ENCODE measurements at regions not wholly inside any gene's neighbourhood (a gene's known extent, or its start where the extent isn't known, plus 50 kb on each side); places are given as distances from the start of the nearest gene placed in this dataset.

DNA sequence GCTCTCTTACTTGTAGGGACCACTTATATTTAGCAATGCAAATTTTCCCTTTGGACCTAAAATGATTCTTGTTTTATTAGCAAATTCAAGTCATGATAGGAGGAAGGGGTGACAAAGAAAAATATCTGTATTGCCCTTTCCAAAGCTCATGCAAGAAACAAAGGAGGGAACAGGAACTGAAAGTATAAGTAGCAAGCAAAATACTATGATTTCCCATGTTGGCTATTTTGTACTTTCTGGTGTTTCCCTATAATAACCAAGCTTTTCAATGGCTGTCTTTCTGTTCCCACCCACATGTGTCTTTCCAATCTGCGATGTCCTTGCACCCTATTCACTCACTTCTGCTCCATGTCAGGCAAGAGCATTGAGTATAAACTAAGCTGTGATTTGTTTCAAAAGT, 279.7 kb downstream of the RNF144A start:
- TF ChIP-seq ZNF175 (CRISPR knock-in tag; IDR thresholded peaks at IDR 0.05; ENCODE audit: low read depth) (no peak), RNF2 (IDR thresholded peaks at IDR 0.05) (no peak), EHMT2 (IDR thresholded peaks at IDR 0.05) (no peak), ZNF217 (CRISPR knock-in tag; IDR thresholded peaks at IDR 0.05) (no peak)
- TF ChIP-seq, protein P1, sequence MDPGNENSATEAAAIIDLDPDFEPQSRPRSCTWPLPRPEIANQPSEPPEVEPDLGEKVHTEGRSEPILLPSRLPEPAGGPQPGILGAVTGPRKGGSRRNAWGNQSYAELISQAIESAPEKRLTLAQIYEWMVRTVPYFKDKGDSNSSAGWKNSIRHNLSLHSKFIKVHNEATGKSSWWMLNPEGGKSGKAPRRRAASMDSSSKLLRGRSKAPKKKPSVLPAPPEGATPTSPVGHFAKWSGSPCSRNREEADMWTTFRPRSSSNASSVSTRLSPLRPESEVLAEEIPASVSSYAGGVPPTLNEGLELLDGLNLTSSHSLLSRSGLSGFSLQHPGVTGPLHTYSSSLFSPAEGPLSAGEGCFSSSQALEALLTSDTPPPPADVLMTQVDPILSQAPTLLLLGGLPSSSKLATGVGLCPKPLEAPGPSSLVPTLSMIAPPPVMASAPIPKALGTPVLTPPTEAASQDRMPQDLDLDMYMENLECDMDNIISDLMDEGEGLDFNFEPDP (CRISPR knock-in tag; IDR thresholded peaks at IDR 0.05), result no peak

All from K562 (cell line).